Small intestine (tissue), 7 donors: ENCODE measurements at regions not wholly inside any gene's neighbourhood (a gene's known extent, or its start where the extent isn't known, plus 50 kb on each side); places are given as distances from the start of the nearest gene placed in this dataset.
"Not testable (repeated sequence)": the region's sequence is repeated elsewhere in the genome, so short reads cannot be mapped to it uniquely, and the experiment has no call there.

Experiments
- DNase-seq, 2 donors: peaks; one replicate each; pipeline versions ENCODE4 v3.0.0 to v3.0.0-alpha.2; 2013
- FAIRE-seq: peaks from 2 replicates; lab custom pipeline; 2012; peaks lifted over from hg19 to GRCh38; lab: Jason Lieb, UNC
- H3K27ac ChIP-seq, 3 donors: one replicate each; pipeline ENCODE4 v1.5.1; 2013; ENCODE audit warnings: low read length in 2 of 3, mild to moderate bottlenecking in 2 of 3, control low read depth in 1 of 3, inconsistent platforms in 1 of 3, low read depth in 1 of 3, moderate library complexity in 1 of 3
- H3K27me3 ChIP-seq, 3 donors: one replicate each; pipeline ENCODE4 v1.6.1; 2013; ENCODE audit warnings: low read length in 3 of 3, inconsistent platforms in 1 of 3; ENCODE audit not compliant: control insufficient read depth in 3 of 3, insufficient read depth in 3 of 3
- H3K36me3 ChIP-seq, 3 donors: one replicate each; pipeline ENCODE4 v1.6.1; 2013; ENCODE audit warnings: low read length in 3 of 3, inconsistent platforms in 1 of 3, low read depth in 1 of 3, mild to moderate bottlenecking in 1 of 3, moderate library complexity in 1 of 3; ENCODE audit not compliant: control insufficient read depth in 3 of 3, insufficient read depth in 2 of 3
- H3K4me1 ChIP-seq, 3 donors: one replicate each; pipeline ENCODE4 v1.6.1; 2013; ENCODE audit warnings: low read length in 2 of 3, inconsistent platforms in 1 of 3, low read depth in 1 of 3, mild to moderate bottlenecking in 1 of 3, moderate library complexity in 1 of 3; ENCODE audit not compliant: control insufficient read depth in 3 of 3, insufficient read depth in 2 of 3
- H3K4me3 ChIP-seq, 3 donors: one replicate each; pipeline ENCODE4 v1.5.1; 2013; ENCODE audit warnings: low read length in 3 of 3, control low read depth in 1 of 3, inconsistent platforms in 1 of 3, low read depth in 1 of 3, mild to moderate bottlenecking in 1 of 3, moderate library complexity in 1 of 3
- H3K9me3 ChIP-seq, 2 donors: one replicate each; pipeline ENCODE4 v1.6.1; 2013; ENCODE audit warnings: low read depth in 1 of 2, low read length in 1 of 2; ENCODE audit not compliant: control insufficient read depth in 2 of 2, insufficient read depth in 1 of 2
- WGBS, 3 donors: extraction: QIAGEN DNeasy Blood & Tissue Kit; methylation state at CpG; one replicate each; pipeline ENCODE4 v1.1.7; 2013; 5-methylcytosine and 5-hydroxymethylcytosine counted together
- donor health status: healthy with polysubstance abuse.
- donor health status: control.
- donor health status: control.
- donor health status: Bipolar disorder and iron deficiency.
- donor health status: healthy.

DNA sequence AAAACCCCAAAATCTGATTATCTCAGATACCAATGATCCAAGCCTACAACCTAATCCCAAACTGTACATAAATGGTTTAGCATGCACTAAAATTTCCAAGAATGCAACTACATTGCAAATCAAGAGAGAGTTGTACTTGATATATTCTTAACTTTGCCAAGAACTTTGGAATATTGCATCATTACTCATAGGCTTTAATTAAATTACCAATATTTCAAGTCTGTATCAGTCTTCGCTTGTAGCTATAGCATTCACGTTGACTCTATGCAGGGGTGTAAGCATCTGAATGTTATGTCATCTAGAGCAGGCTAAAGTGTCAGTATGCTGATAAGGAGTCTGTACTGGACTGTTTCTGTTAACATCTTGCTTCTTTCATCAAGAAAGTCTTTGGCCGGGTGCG lies 56.3 kb downstream of the FOXI3 start:
- H3K4me3 ChIP-seq, result no peak overlapping the region
- FAIRE-seq (no peak), DNase-seq (no peak)
- 83 to 91% (median 85%) methylated on average over 4 of the region's 4 CpGs for WGBS, 3 donors
- no peaks in the 10 kb centered on the region for H3K4me1 ChIP-seq
- H3K36me3 ChIP-seq, result no peaks in the 10 kb centered on the region
- H3K9me3 ChIP-seq, result no peaks in the 10 kb centered on the region
- H3K27me3 ChIP-seq, result peaks cover 0 to 6% (median 0%) of the 10 kb centered on the region in 3 donors
- no peak overlapping the region for H3K27ac ChIP-seq

DNA sequence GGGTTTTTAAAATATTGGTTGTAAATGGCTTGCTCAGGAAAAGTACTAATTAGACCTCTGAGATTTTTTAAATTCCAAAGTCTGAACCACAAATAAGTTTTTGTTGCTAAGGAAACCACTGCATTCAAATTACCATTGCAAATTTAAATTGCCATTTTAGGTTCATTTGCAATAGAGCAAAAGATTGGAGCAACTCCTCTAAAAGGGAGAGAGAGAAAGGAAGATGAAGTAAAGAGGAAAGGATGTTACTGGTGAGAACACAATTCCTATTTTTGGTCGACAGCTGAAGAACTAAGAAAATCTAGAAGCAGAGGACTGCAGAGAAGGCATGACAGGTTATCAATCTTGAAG lies 74.9 kb downstream of the FOXI3 start:
- WGBS, 3 donors, result 38 to 43% (median 41%) methylated on average over 1 of the region's 1 CpG
- Histone ChIP-seq H3K4me3 (no peak overlapping the region), H3K9me3 (no peaks in the 10 kb centered on the region), H3K4me1 (no peaks in the 10 kb centered on the region), H3K27ac (no peak overlapping the region), H3K27me3 (peaks cover 0 to 2% (median 0%) of the 10 kb centered on the region in 3 donors), H3K36me3 (no peaks in the 10 kb centered on the region)
- no peak for DNase-seq
- FAIRE-seq, result no peak

DNA sequence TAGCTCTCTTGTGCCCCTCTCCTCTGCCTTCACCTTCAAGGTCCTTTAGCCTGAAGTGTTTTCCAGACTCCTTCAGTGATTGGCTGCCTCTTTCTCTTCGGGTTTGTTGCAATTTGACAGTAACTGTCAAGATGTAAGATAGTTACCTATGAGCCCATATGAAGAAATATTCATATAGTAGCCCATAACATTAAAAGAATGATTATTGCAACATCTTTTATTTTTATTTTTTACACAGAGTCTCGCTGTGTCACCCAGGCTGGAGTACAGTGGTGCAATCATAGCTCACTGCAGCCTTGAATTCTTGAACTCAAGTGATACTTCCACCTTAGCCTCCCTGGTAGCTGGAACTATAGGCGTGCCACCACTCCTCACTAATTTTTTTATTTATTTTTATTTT lies 80.5 kb downstream of the FOXI3 start:
- Histone ChIP-seq H3K4me3 (no peak overlapping the region), H3K4me1 (no peaks in the 10 kb centered on the region), H3K27me3 (peaks cover 0 to 4% (median 0%) of the 10 kb centered on the region in 3 donors), H3K36me3 (no peaks in the 10 kb centered on the region), H3K9me3 (no peaks in the 10 kb centered on the region), H3K27ac (no peak overlapping the region)
- DNase-seq (no peak), FAIRE-seq (no peak)
- 64 to 77% (median 71%) methylated on average over 3 of the region's 3 CpGs for WGBS, 3 donors

DNA sequence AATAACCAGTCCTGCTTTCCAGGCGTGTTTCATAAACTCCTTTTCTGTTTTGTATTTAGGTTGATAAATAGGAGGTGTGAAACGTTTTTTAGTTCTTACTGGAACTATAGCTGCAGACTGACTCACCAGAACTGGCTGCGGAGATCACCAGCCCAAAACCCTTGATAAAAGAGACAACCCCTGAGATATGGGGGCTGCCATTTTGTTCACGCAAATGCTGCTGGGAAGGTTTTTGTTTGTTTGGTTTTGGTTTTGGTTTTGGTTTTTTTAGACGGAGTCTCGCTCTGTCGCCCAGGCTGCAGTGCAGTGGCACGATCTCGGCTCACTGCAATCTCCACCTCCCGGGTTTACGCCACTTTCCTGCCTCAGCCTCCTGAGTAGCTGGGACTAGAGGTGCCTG lies 87.1 kb downstream of the FOXI3 start:
- not testable (repeated sequence) for H3K4me3 ChIP-seq, H3K36me3 ChIP-seq, H3K9me3 ChIP-seq, H3K4me1 ChIP-seq, H3K27me3 ChIP-seq, H3K27ac ChIP-seq, FAIRE-seq, DNase-seq
- WGBS, 3 donors, result 85 to 88% (median 87%) methylated on average over 11 of the region's 11 CpGs

DNA sequence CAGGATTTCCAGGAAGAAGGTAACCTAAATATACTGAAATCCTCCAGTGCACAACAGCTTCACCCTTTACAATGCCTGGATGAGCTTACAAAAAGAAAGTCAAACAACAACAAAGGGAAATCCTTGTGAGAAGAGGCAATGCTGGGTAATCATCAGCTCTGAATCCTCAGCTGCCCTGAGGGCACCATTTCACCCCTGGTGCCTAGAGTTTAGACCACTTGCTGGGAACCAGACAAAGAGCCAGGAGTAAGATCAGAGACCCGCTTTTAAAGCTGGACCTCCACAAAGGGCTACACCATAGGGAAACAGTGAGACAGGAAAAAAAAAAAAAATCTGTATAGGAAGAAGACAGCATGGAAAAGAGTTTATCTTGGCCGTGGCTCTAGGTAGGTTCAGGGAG lies 97.0 kb downstream of the FOXI3 start:
- FAIRE-seq, result no peak
- H3K4me1 ChIP-seq, result no peaks in the 10 kb centered on the region
- no peak overlapping the region for H3K27ac ChIP-seq
- no peak for DNase-seq
- H3K4me3 ChIP-seq, result no peak overlapping the region
- WGBS, 3 donors, result 39 to 55% (median 43%) methylated on average over 2 of the region's 2 CpGs
- no peaks in the 10 kb centered on the region for H3K36me3 ChIP-seq
- peaks cover 0 to 10% (median 0%) of the 10 kb centered on the region in 3 donors for H3K27me3 ChIP-seq
- H3K9me3 ChIP-seq, result no peaks in the 10 kb centered on the region

DNA sequence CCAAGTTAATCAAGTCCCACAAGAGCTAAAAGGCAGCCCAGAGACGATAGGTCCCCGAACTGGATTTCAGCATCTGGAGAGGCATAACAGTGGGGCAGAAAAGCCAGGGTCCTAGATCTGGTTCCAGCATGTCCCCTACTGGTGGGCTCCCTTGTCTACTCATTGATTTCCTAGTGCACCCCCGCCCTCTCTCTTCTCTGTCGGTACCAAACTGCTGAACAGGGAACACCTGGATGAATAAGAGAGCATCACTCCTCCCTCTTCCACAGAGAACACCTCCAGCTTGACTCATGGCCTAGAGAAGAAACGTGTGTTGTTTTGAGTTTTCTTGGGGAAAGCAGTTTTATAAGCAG lies 101.3 kb downstream of the FOXI3 start:
- no peak overlapping the region for H3K4me3 ChIP-seq
- no peaks in the 10 kb centered on the region for H3K36me3 ChIP-seq
- peaks cover 0 to 24% (median 3%) of the 10 kb centered on the region in 3 donors for H3K27me3 ChIP-seq
- no peak overlapping the region for H3K27ac ChIP-seq
- H3K4me1 ChIP-seq, result no peaks in the 10 kb centered on the region
- 48 to 56% (median 54%) methylated on average over 5 of the region's 5 CpGs for WGBS, 3 donors
- no peaks in the 10 kb centered on the region for H3K9me3 ChIP-seq
- DNase-seq, result no peak
- FAIRE-seq, result no peak

DNA sequence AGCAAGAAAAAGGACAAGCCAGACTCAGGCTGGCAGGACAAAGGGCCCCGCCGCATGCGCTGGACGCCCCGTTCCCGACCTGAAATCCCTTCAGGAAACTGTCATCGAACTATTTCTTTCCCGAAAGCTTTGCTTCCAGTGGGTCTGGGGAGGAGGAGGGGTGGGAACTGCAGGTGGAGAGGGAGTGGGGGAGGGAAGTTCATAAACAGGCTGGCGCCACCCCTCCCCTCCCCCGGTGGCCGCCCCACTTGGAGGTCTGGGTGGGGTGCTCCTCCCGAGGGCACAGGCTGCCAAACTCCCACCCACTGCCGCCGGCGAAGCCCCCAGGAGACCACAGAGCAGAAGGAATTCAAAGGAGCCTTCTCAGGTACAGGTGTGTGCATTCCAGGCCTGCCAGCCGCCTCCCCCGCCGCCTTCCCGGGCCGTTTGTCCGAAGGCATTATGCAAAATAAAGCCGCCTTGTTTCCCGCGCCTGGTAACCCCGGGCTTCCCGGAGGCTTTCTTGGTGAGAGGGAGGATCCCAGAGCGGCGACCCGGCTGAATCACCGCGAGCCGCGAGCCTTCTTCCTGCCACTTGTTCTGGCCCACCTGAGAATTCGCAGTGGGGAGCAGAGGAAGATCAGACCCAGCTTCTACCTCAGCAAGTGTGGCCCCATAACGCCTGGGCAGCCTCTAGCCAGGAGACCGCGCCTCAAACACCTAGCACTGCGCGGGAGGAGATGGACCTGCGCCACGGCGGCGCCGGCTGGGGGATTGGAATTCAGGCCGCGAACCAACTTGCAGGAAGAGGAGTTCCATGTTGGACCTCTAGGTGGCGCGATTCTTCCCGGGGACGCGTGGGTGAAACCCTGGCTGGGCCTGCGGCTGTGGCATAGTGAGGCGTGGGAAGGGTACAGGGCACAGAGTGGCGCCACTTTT lies 101.9 kb downstream of the FOXI3 start:
- 9 to 10% (median 9%) methylated on average over 49 to 54 of the region's 54 CpGs for WGBS, 3 donors
- peak overlapping the region in 2 of 3 donors; percentile 19 to 33 for H3K4me3 ChIP-seq
- no peak overlapping the region for H3K27ac ChIP-seq
- no peaks in the 10 kb centered on the region for H3K4me1 ChIP-seq
- no peak for FAIRE-seq
- peaks cover 0 to 24% (median 3%) of the 10 kb centered on the region in 3 donors for H3K27me3 ChIP-seq
- DNase-seq, result peak; percentile 53 to 61
- H3K9me3 ChIP-seq, result no peaks in the 10 kb centered on the region
- H3K36me3 ChIP-seq, result no peaks in the 10 kb centered on the region

DNA sequence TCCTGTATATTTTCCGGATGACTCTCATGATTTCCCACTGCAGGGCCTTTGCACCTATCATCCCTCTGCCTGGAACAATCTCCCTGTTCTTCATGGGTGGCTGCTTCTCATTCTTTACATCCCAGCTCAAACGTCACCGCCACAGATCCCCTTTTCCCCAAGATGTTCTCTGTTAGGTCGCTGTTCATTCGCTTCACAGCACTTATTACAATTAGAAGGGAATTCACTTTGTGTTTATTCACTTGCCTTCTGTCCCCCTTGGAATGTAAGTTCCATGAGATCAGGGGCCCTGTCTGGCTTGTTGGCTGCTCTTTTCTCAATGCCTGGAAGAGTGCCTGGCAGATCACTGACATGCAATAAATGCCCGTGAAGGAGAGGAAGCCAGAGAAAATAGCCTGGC lies 106.7 kb downstream of the FOXI3 start:
- H3K36me3 ChIP-seq, result no peaks in the 10 kb centered on the region
- DNase-seq, result no peak
- peaks cover 0 to 17% (median 3%) of the 10 kb centered on the region in 3 donors for H3K27me3 ChIP-seq
- H3K4me3 ChIP-seq, result no peak overlapping the region
- no peaks in the 10 kb centered on the region for H3K4me1 ChIP-seq
- no peak for FAIRE-seq
- 81 to 91% (median 85%) methylated on average over 6 of the region's 6 CpGs for WGBS, 3 donors
- no peaks in the 10 kb centered on the region for H3K9me3 ChIP-seq
- H3K27ac ChIP-seq, result no peak overlapping the region
